ENCODE measurements at regions not wholly inside any gene's neighbourhood (a gene's known extent, or its start where the extent isn't known, plus 50 kb on each side); places are given as distances from the start of the nearest gene placed in this dataset.
A peak's percentile ranks its signal among the peaks of the same experiment; 100 is the strongest.
"Not testable (repeated sequence)": the region's sequence is repeated elsewhere in the genome, so short reads cannot be mapped to it uniquely, and the experiment has no call there.

DNA sequence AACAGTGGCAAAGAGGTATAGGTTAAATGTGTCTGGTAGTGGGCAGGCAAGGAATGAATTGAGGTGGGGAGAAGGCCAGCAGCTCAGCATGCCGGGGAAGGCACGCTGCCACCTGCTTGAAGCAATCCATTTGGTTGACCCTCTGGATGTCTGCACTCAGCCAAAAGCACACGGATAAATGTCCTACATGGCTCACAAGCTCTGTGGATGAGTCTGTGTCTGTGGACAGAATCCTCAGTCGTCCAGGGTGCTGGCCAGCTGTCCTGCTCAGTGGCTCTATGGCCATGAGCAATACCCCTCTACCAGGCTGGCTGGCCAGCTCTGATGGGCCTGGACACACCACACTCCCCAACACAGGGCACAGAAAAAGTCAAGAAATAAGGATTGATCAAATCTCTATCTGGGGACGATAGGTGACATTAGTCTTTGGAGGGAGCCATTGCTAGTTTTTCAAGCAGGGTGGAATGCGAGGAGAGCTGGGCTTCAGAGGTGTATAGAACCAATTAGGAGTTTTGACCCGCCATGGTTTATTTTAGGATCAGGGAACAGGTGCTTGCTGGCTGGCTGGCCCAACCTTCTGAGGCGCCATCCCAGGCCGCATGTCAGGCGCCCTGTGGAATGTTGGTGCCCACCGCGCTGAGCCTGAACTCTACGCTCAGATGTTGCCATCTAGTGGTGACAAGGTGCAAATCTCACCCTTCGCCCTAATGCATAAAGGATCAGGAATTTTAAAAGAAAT lies 493.4 kb downstream of the TNS3 start:
- DNase-seq, result peak; percentile 47

DNA sequence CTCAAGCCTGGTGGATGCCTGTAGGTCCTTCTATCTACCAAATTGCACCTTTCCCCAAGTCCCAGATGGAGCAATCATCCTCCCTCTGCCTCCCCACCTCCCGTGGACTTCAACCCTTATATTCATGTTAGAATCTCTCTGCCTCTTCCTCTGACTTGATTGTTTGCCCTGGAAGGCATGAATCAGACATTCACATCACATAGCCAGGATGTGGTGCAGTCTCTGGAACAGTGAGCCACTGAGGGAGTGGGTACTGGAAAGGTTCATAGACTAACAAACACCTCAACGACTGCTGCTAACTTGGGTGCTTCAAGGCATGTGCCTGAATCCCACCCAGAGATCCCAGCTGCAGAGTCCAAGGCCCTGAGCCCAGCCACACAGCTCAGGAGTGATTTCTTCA lies 494.0 kb downstream of the TNS3 start:
- DNase-seq, result no peak

DNA sequence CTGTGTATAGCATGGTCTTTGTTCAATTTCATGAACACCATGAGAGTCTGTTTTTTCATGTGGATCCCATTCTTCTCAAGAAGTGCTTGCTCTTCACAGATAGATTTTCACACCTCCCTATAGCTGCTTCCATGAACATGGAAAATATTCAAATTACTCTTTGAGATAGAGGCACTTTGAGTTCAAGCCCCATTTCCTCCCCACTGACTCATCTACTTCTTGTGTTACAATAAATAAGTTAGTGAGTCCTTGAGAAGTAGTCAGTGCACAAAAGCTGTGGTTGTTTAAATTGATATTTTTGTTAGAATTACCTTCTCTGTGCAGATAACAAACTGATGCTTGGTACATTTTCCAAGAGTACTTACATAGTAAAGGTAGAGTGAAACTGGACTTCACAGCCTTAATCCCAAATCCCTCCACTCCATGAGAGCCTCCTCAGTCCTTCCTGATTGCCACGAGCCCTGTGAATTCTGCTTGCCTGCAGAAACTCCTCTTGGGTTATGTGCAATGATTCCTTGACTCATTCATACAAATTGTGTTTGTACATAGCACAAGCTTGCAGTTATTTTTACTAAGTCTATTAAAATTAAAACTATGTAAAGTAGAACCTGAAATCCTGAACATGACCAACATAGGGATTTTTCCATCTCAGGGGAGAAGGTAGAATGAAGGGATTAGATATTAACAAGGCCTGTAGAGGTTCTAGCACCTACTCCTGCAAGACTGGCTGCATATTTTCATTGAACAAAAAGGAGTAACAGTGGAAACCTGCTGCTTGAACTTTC lies 496.2 kb downstream of the TNS3 start:
- DNase-seq, result no peak

DNA sequence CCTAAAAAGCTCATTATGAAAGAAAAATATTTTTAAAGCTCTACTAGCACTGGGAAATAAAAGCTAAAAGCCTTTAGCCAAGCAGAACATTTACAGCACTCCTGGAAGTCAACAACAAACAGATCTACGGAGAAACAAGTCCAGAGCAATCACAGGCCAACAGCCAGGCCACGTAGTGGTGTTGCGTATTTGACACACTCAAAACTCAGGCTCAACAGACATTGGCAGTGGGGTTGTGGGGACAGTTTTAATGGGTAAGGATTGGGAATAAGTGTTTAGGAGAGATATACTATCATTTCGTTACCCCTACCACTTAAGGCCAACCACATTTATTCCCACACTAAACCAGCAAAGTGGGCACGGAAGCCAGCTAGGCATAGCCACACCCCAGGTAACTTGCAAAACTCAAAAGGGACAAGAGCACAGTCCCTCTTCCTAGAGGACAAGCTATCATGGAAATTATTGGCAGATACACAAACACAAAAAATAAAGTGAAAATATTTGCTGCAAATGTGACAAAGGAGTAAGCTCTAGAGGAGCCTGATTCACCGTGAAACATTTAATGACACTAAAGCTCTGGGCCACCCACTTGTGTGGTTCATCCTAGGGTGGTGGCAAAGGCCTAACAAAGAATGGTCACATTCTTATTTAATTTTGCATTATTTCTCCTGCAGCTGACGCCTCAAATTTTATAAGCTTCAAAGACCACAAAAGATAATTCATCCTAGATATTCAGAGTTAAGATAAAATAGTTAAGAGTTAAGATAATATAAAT lies 498.2 kb downstream of the TNS3 start:
- DNase-seq, result no peak

DNA sequence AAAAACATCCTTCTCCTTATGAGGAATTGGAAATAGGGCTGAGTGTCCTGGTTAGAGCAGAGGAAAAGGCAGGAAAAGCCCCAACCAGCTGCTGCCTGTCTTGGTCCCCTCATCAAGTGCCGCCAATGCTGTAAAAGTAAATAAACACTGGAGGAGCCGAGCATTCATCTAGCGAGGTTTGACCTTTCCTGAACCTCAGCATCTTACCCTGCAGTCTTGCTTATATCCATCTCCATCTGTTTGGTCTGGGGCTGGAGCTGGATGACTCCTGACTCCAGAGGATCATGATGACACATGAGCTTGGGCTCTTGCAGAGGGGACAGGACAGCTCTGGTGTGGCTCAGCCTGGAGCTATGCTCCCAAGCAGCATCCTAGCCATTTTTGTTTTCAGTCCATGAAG lies 501.1 kb downstream of the TNS3 start:
- DNase-seq, result no peak

DNA sequence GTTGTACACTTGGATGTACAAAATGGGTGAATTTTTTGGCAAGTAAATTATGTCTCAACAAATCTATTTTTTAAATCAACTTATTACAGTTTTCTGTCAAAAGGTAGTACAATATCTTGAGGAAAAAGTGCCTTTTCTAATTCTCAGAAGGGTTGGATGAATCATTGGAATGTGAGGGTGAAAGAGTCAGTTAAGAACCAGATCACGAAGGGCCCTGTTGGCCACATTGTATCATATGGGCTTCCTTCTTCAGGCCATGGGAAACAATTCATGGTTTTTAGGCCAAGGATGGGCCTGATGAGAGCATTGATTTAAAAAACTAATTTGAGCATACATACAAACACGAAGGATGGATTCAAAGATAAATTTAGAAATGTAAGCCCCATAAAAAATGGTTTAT lies 503.7 kb downstream of the TNS3 start:
- DNase-seq, result no peak

DNA sequence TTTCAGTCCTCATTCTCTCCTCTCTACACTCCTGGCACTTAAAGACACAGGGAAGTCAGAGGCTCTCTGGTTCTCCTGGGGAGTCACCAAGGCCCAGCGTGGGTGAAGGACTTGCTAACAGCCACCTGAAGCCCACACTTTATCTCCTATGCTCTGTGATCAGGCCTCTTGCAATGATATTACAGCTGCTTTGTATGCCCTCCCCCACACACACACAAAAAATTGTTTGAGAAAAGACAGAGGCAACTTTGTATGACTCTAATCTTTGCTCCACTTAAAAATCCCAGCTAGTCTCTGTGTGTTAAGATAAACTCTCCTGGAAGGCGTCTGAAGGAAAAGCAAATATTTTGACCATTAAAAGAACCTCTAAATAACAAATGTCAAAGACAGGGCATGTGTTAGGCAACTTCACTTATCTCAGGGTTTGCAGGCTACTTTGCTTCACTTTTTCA lies 507.2 kb downstream of the TNS3 start:
- no peak for DNase-seq

DNA sequence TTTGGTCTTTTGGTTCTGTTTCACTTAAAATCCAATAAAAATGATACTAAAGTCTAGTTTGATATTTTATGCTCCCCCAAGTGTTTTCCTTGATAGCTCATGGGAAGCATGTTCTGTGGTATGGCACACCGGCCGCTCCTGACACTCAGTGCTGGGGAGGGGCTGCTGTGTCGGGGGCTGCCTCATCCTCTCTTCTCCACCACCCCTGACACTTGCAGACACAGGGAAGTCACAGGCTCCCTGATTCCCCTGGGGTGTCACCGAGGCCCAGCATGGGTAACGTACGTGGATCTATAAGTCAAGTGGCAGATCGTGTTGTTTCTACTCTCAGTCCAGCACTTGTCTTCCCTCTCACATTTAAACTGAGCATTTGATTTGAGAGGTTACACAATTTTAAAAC lies 508.6 kb downstream of the TNS3 start:
- no peak for DNase-seq

DNA sequence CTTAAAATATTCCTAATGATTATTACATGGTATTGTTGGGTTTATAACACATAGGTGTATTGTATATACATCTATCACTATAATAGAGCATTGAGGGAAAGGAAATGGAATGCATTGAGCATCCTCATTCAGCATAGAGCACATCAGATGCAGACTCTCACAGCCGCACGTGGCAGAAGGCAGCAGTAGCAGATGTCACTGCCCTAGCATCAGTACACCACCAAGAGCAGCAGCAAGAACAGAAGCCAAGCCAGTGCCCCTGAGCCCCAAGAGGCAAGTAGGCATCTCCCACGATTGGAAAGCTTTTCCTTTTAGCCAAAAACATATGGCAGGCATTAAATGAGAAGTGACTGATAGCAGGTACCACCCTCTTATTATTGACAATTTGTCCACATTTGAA lies 510.0 kb downstream of the TNS3 start:
- DNase-seq, result no peak

DNA sequence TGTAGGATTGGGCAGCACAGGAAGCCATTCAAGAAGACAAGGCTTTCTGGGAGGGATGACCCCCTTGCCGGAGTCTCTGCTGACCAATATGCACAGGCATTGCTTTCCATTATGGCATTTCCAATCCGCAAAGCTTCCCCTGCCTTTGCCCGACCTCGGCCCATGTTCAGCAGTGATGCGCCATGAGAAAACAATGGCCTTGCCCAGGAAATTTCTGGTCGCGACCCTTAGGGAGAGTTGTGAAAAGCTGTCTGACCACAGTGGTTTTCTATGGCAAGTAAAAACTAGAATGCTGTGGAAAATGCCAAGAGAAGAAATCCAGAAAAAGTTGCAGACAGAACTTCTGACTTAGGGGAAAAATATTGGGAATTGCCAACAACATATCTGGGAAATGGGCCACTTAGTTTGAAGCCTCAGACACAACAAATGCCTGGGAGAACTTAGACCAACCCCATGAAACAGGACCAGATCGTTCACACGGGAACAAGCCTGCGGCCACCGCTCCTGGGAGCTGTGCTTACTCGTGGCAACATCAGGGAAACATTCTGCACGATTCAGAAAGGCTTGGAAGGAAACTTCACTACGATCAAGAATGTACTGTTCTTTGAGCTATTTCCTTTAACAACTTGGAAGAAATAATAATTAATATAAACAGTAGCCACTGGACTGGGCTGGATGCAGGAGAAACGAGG lies 512.4 kb downstream of the TNS3 start:
- no peak for DNase-seq

DNA sequence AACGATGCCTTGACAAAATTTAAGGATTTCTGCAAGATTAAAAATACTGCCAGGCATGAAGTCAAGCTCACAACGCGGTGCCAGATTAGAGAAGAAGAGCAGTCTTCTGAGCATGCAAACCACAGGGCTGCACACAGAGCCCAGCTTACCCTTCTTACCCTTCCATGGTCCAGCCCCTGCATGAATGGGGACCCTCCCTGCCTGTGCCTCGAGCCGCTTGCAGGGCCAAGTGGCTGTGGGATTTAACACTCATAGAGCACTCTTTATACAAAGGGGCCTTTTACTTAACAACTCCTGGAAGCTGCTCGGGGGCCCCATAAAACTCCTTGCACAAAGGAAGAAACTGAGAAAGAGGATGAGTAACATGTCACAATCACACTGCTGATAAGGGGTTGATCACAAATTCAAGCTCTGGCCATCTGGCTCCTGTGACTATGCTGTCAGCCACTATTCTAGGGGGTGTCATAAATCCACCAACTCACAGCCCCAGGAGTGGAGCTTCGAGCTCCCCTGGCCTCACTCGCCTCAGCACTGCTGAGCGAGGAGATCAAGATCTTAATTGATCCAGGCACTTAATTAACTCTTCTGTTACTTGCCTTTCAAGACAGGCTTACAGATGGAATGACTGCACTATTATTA lies 514.8 kb downstream of the TNS3 start:
- no peak for DNase-seq

DNA sequence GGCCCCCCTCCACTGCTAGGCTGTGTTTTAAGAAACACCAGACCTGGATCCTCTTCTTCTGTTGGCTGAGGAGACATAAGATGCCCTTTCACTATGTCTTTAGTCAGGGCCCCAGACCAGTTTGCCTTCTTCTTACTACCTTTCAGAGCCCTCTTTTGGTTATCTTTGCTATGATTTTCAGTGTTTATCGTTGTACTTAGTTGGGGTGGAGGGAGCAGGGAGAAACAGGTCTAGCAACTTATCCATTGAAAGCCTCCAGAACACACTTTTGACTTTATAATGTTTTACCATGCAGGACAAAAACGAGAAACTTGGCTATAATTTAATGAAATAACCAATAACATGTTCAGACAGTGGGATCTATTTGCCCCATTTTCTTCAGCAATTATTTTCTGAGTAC lies 525.2 kb downstream of the TNS3 start:
- DNase-seq, result no peak

DNA sequence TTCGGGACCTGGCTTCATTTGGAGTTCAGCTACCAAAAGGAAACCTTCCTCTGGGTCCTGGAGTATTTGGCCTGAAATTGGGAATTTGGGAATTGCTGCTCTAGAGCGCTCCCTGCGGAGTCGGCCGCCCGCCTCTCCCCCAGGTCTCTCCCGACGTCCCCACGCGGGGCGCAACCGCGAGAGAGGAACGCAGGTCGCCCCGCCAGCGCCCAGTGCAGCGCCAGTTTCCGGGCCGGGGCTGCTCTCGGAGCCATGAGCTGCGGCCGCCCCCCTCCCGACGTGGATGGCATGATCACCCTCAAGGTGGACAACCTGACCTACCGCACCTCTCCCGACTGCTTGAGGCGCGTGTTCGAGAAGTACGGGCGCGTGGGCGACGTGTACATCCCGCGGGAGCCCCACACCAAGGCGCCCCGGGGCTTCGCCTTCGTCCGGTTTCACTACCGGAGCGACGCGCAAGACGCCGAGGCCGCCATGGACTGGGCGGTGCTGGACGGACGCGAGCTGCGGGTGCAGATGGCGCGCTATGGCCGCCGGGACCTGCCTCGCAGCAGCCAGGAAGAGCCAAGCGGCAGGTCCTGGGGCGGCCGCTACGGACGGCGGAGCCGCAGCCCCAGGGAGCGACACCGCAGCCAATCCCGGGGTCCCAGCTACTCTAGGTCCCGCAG lies 529.2 kb downstream of the TNS3 start:
- DNase-seq, result not testable (repeated sequence)

DNA sequence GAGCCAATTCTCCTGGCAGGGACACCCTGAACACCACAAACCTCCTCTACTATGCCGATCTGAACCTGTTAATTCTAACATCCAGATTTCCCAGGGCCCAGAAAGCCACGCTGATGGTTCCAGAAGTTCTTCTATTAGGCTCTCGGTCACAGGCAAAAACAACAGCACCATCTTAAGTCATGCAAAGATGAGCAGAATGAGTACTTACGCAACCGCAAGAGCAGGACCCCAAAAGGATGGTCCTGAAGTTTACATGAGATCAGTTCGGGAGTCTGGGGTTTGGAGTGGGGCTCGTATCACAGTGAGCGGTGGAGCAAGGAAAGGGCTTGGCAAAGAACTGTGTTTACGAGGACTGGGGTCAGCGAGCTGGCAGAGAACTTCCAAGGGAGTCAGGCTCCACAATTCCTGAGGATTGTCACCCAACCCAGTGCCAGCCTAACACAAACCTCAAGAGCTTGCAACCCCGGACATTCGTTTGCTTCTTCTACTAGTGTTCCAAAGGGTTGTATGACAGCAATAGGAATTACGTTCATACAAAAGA lies 532.6 kb downstream of the TNS3 start:
- DNase-seq, result no peak

DNA sequence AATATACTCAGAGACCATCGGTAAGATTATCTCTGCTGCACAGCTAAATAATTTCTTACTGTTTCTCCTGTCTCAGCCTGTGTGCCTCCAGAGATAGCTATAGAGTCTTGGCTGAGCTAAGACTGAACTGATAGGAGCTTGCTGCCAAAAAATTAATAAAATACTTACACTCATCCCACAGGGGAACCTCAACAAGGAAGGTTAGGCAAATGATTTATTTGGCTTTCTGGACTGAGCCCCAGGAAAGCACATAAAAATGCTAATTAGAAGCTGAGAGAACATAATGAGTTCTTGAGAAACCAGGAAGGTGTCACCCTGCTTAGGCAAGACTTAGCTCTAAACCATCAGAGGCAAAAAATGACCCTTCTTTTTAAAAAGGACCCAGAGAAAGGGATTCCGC lies 534.5 kb downstream of the TNS3 start:
- DNase-seq, result no peak

DNA sequence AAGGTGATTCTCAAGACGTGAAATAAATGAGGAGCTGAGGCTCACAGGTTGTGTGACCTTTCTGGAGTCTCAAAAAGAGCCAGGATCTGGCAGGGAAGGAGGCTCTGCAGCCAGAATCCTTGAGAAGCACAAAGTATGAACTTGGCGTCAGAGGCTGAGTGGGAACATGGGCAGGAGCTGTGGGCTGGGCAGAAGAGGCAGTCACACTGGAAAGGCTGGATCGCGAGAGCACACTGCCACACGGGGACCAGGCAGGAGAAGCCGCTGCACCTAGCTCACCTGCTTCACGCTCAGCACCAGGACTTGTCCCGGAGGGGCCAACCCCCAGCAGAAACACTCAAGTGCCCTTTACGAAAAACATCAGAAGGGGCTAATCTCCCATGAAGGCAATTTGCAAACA lies 535.0 kb downstream of the TNS3 start:
- no peak for DNase-seq

DNA sequence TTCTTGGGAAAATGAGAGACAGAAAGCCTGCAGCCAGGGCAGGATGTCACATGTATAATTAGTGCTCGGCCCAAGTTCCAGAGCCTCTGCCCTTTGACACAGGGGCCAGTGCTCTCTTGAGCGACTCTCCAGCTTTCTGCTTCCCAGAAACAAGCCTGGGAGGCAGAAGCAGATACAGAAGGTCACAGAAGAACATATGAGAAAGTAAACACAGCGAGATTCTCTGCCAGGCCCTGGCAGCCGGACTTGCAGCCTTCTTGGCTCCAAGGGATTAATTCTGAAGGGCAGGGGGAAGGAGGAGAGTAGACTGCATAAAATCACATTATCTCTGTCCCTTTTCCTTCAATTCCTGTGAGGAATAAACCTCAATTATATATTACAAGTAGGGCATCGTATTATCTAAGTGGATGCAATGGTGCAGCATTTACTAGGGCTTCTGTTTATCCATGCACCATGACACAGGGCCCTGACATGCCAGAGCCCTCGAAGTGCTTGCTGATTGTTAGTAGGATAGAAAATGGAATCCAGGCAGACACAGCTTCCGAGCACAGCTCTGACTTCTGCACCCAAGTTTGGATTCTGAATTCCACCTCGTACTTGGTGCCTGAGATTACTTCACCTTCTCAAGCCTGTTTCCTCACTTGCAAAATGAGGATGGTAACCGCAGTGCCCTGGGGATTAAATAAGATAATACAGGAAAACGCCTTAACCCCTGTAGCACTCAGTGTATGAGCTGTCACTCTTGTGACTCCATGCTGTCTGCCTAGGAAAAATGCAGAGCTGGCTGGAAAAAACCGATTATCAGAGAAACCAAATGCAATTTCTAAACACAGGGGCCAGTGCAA lies 536.5 kb downstream of the TNS3 start:
- no peak for DNase-seq

DNA sequence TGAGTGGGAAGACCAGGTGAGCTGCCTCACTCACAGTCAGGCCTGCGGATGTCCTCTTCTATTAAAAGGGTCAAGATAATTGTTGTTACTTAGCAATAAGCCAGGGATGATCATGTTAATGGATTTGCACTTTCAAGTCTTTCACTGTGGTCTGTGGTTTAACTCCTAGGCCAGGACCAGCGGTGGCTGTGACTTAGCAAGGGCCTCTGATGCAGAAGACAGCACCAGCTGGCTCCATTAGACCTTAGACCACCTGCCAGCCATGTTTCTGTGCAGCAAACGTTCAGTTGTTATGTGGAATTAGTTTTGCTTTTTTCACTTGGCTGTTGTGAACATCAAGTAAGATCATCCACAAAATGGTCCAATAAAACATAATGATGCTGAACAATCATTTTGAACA lies 537.3 kb downstream of the TNS3 start:
- DNase-seq, result no peak

DNA sequence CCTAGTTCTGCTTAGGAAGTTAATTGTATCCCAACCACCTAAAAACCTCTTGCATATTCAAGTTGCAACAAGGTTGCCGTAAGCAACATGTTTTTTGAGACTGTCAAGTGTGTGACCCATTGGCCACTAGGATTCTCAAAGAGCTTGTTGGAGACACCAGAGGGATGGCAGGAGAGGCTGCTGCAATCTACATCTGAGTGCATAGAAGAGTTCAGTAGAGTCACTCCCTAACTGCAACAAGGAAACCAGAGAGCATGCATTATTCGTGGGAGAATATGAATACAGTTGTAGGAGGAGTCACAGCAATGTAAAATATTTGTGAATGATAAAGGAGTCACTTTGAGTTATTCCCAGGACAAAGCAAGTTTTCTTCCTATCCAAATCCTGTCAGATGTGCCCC lies 538.6 kb downstream of the TNS3 start:
- DNase-seq, result no peak

DNA sequence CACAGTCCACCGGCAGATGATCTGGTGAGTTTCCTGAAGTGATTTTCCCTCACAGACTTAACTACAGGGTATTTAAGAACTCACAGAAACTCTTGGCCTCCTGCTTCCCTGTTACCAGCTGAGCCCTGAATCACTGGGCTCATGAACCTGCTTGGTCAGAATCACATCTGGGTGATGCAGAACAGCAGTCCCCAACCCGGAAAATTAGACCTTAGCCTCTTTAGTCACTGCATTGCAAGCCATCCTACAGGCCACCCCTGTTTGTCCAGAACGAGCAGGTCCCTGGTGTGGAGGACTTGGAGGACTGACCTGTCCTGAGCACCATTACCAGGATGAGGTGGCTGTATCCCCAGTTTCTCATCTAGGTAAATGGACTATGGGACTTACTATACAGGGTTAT lies 539.2 kb downstream of the TNS3 start:
- no peak for DNase-seq
